ENCODE measurements at regions not wholly inside any gene's neighbourhood (a gene's known extent, or its start where the extent isn't known, plus 50 kb on each side); places are given as distances from the start of the nearest gene placed in this dataset.
"Not testable (repeated sequence)": the region's sequence is repeated elsewhere in the genome, so short reads cannot be mapped to it uniquely, and the experiment has no call there.

DNA sequence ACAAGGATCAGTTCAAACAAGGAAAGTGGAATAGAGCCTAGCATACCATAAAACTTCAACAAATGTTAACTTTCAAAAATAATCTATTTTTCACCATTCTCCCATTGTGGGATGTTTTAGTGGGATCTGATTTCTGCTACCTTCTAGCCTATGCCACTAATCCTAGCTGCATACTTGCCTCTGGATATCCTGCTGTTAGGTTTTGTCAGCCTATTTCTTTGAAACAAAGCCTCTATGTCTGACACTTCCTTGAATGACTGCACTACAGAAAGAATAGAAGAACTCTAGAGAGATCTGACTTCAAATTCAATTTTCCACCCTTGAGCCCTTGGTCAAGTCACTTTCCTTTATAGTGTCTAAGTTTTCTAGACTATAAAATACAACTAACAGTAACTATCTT, 291.5 kb downstream of the PTH2R start:
- Histone ChIP-seq H3K4me1 (ENCODE audit: control insufficient read depth, insufficient read depth, low read length) (no peaks in the 10 kb centered on the region), H3K9me3 (ENCODE audit: control insufficient read depth, low read length) (no peaks in the 10 kb centered on the region), H3K27ac (ENCODE audit: low read length) (no peak overlapping the region), H3K27me3 (ENCODE audit: control insufficient read depth, insufficient read depth) (no peaks in the 10 kb centered on the region), H3K4me3 (ENCODE audit: low read length) (no peak overlapping the region)
- intact Hi-C loops (cut with DNase I), result no loop called here
- no peak for DNase-seq
- no peak for ATAC-seq

DNA sequence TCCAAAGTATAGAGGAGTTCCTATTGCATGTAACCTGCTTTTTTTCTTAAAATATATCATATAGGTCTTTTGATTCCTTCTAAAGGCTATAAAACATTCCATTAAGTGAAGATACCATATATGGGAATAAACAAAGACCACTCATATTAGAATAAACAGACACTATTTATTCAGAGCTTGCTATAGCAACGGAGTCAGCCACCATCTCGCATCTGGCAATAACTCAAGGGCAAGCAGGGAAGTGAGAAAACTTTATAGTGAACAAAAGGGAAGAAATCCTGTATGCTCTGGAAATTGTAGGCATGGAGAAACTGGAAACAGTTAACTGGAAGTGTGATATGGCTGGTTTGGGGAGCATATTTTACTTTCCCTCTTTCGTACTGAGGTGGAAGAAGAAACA, 301.9 kb downstream of the PTH2R start:
- Histone ChIP-seq H3K9me3 (ENCODE audit: control insufficient read depth, low read length) (no peaks in the 10 kb centered on the region), H3K27me3 (ENCODE audit: control insufficient read depth, insufficient read depth) (no peaks in the 10 kb centered on the region), H3K4me3 (ENCODE audit: low read length) (no peak overlapping the region), H3K27ac (ENCODE audit: low read length) (no peak overlapping the region), H3K4me1 (ENCODE audit: control insufficient read depth, insufficient read depth, low read length) (no peaks in the 10 kb centered on the region)
- WGBS, result 56% methylated on average over 3 of the region's 3 CpGs
- intact Hi-C loops (cut with DNase I), result no loop called here
- no peak for DNase-seq
- ATAC-seq, result no peak

DNA sequence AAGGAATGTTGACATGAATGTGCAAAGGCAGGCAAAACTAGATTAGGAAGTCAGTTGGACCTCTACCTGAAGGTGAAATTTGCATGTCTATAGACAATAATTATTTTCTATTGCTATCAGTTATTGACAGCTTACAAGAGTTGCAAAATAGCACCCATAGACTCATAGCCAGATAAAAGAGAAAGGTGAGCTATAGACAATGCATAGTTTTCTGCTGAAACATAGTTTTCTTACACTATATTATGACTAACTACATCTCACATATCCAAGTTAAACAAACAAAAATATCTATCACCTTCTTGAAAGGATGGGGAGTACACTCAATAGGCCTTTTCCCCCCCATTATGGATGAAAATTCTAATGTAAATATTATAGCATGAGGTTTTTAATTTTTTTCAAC, 305.0 kb downstream of the PTH2R start:
- no peak overlapping the region for H3K27ac ChIP-seq (ENCODE audit: low read length)
- H3K9me3 ChIP-seq (ENCODE audit: control insufficient read depth, low read length), result no peaks in the 10 kb centered on the region
- intact Hi-C loops (cut with DNase I), result no loop called here
- no peak overlapping the region for H3K4me3 ChIP-seq (ENCODE audit: low read length)
- no peaks in the 10 kb centered on the region for H3K27me3 ChIP-seq (ENCODE audit: control insufficient read depth, insufficient read depth)
- H3K4me1 ChIP-seq (ENCODE audit: control insufficient read depth, insufficient read depth, low read length), result no peaks in the 10 kb centered on the region
- ATAC-seq, result no peak
- DNase-seq, result no peak

DNA sequence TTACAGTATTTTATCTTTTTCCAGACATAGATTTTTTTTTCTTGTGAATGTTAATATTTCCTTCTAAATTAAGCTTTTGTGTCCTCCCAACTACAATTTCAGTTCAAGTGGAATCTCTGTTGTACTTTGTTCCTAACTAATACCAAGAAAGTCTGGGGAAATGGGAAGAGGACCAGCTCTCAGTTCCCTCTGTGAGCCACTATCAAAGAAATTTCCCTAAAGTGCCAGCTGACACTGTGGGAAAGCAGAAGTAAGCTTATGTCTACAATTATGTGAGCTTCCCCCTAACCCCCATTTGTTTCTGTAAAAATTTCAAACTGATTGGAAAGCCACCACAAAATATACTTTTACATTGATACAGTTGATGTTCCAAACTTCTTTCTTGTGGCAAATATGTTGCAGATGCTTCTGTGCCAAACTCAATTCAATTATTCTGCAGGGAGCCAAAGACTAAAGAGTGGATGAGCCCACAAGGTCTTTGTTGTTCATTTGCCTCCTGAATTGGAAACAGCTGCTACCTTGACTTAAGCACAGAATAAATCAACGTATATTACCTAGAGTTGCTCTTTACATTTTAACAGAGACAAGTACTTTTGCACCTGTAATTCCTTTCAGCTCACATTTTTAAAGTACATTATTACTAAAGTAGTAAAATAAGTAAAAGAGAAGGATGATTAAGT, 306.6 kb downstream of the PTH2R start:
- 65% methylated on average over 1 of the region's 1 CpG for WGBS
- no peaks in the 10 kb centered on the region for H3K27me3 ChIP-seq (ENCODE audit: control insufficient read depth, insufficient read depth)
- no peak for DNase-seq
- no peak overlapping the region for H3K27ac ChIP-seq (ENCODE audit: low read length)
- no peak overlapping the region for H3K4me3 ChIP-seq (ENCODE audit: low read length)
- intact Hi-C loops (cut with DNase I), result no loop called here
- H3K4me1 ChIP-seq (ENCODE audit: control insufficient read depth, insufficient read depth, low read length), result no peaks in the 10 kb centered on the region
- H3K9me3 ChIP-seq (ENCODE audit: control insufficient read depth, low read length), result no peaks in the 10 kb centered on the region
- no peak for ATAC-seq

DNA sequence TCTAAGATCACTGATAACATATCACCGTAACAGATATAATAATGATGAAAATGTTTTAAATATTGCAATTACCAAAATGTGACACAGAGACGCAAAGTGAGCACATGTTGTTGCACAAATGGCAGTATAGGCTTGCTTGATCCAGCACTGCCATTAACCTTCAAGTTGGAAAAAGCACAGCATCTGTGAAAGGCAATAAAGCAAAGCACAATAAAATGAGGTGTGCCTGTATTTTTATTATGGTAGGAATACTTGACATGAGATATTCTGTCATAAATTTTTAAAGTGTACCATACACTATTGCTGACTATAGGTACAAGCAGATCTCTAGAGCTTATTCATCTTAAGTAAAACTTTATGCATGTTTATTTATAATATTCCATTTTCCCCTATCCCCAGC, 312.2 kb downstream of the PTH2R start:
- Histone ChIP-seq H3K4me1 (ENCODE audit: control insufficient read depth, insufficient read depth, low read length) (no peaks in the 10 kb centered on the region), H3K27ac (ENCODE audit: low read length) (no peak overlapping the region), H3K4me3 (ENCODE audit: low read length) (no peak overlapping the region), H3K27me3 (ENCODE audit: control insufficient read depth, insufficient read depth) (no peaks in the 10 kb centered on the region), H3K9me3 (ENCODE audit: control insufficient read depth, low read length) (no peaks in the 10 kb centered on the region)
- WGBS, result 88% methylated on average over 2 of the region's 2 CpGs
- ATAC-seq, result no peak
- DNase-seq, result no peak
- intact Hi-C loops (cut with DNase I), result no loop called here

DNA sequence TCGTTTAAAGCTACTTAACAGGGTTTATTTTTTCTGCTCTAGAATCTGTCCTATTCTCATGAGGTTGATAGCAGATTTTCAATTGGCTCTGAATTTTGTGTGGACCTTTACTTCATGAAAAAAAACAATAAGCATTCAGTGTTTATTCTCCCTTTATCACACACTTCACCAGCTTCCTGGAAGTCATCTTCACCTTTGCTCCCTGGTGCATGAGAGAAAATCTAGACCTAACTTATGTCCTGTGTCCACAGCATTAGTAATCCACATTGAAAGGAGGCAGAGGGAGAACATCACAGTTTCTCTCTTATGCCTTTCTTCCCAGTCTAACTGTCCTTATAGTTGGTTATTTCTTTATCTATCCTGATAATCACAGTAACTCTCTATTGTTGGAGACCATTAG, 316.1 kb downstream of the PTH2R start:
- Histone ChIP-seq H3K4me1 (ENCODE audit: control insufficient read depth, insufficient read depth, low read length) (no peaks in the 10 kb centered on the region), H3K27me3 (ENCODE audit: control insufficient read depth, insufficient read depth) (no peaks in the 10 kb centered on the region), H3K27ac (ENCODE audit: low read length) (no peak overlapping the region), H3K4me3 (ENCODE audit: low read length) (no peak overlapping the region), H3K9me3 (ENCODE audit: control insufficient read depth, low read length) (no peaks in the 10 kb centered on the region)
- WGBS, result 21% methylated on average over 1 of the region's 1 CpG
- ATAC-seq, result no peak
- intact Hi-C loops (cut with DNase I), result no loop called here
- DNase-seq, result no peak

DNA sequence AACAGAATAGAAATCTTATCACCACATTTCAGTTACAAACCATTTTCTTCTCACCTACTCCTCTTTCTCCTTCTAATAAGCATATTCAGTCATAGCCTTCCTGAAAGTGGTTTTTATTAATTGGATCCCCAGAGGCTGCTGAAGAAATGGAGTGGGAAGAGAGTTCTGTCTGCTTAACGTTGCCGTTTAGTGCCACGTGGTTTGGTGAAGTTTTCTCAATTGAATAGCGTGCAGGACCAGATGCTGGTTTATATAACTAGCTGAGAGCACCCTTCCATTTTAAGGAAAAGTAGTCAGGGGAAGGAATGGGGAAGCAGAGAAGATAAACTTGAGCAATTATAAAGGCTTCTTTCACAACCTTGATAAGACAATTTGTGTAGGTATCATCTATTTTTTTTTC, 318.7 kb downstream of the PTH2R start:
- 57% methylated on average over 4 of the region's 4 CpGs for WGBS
- no peak overlapping the region for H3K27ac ChIP-seq (ENCODE audit: low read length)
- H3K27me3 ChIP-seq (ENCODE audit: control insufficient read depth, insufficient read depth), result no peaks in the 10 kb centered on the region

DNA sequence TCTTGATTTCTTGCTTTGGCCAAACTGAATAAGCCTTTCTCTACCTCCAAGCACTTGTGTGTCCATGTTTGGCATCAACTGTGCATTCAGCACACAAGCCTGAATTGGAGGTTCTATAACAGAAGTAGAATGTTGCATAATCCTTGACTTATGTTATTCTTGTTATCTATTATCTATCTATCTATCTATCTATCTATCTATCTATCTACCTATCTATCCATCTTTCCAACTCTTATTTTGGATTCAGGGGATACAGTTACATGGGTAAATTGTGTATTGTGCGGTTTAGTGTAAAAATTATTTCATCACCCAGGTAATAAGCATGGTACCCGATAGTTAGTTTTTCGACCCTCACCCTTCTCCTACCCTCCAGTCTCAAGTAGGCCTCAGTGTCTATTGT, 319.6 kb downstream of the PTH2R start:
- no peaks in the 10 kb centered on the region for H3K9me3 ChIP-seq (ENCODE audit: control insufficient read depth, low read length)
- no peak for DNase-seq
- H3K27ac ChIP-seq (ENCODE audit: low read length), result no peak overlapping the region
- H3K4me1 ChIP-seq (ENCODE audit: control insufficient read depth, insufficient read depth, low read length), result no peaks in the 10 kb centered on the region
- H3K4me3 ChIP-seq (ENCODE audit: low read length), result no peak overlapping the region
- intact Hi-C loops (cut with DNase I), result no loop called here
- no peaks in the 10 kb centered on the region for H3K27me3 ChIP-seq (ENCODE audit: control insufficient read depth, insufficient read depth)
- 96% methylated on average over 3 of the region's 3 CpGs for WGBS
- ATAC-seq, result no peak

More for the DNA sequence above, 318.7 kb downstream of the PTH2R start:
- DNase-seq, result no peak
- no peak for ATAC-seq
- Histone ChIP-seq H3K9me3 (ENCODE audit: control insufficient read depth, low read length) (no peaks in the 10 kb centered on the region), H3K4me1 (ENCODE audit: control insufficient read depth, insufficient read depth, low read length) (no peaks in the 10 kb centered on the region), H3K4me3 (ENCODE audit: low read length) (no peak overlapping the region)
- intact Hi-C loops (cut with DNase I), result no loop called here

DNA sequence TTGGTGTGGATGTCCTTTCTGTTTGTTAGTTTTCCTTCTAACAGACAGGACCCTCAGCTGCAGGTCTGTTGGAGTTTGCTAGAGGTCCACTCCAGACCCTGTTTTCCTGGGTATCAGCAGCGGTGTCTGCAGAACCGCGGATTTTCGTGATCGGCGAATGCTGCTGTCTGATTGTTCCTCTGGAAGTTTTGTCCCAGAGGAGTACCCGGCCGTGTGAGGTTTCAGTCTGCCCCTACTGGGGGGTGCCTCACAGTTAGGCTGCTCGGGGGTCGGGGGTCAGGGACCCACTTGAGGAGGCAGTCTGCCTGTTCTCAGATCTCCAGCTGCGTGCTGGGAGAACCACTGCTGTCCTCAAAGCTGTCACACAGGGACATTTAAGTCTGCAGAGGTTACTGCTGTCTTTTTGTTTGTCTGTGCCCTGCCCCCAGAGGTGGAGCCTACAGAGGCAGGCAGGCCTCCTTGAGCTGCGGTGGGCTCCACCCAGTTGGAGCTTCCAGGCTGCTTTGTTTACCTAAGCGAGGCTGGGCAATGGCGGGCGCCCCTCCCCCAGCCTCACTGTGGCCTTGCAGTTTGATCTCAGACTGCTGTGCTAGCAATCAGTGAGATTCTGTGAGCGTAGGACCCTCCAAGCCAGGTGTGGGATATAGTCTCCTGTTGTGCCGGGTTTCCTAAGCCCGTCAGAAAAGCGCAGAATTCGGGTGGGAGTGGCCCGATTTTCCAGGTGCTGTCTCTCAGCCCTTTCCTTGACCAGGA, 345.2 kb downstream of the PTH2R start:
- ATAC-seq; H3K4me3 ChIP-seq (ENCODE audit: low read length); H3K9me3 ChIP-seq (ENCODE audit: control insufficient read depth, low read length); H3K27me3 ChIP-seq (ENCODE audit: control insufficient read depth, insufficient read depth); H3K4me1 ChIP-seq (ENCODE audit: control insufficient read depth, insufficient read depth, low read length); H3K27ac ChIP-seq (ENCODE audit: low read length); intact Hi-C loops (cut with DNase I): not testable (repeated sequence)
- 89% methylated on average over 21 of the region's 21 CpGs for WGBS
- DNase-seq, result peak in 1 of 3 donors; percentile 23

DNA sequence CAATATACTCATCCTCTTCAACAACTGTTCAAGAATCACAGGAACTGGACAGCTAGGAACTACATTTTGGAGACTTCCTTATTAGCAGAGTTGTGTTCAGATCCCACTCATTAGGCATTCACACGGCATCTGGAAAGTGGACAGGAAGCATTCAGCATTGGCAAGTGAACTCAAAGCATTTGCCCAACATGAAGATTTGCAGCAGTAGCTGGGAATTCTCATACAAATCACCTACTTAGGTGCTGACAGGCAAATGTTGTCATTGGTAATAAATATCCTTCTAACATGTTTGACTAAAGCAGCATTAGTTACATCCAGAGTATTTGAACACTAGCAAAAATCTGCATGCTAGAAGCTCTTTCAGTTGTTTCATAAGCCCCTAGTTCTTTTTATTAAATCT, 350.8 kb downstream of the PTH2R start:
- Histone ChIP-seq H3K4me1 (ENCODE audit: control insufficient read depth, insufficient read depth, low read length) (no peaks in the 10 kb centered on the region), H3K4me3 (ENCODE audit: low read length) (no peak overlapping the region), H3K27me3 (ENCODE audit: control insufficient read depth, insufficient read depth) (no peaks in the 10 kb centered on the region), H3K9me3 (ENCODE audit: control insufficient read depth, low read length) (no peaks in the 10 kb centered on the region), H3K27ac (ENCODE audit: low read length) (no peak overlapping the region)
- DNase-seq (no peak), ATAC-seq (no peak)
- intact Hi-C loops (cut with DNase I), result no loop called here
- WGBS, result 61% methylated on average over 1 of the region's 1 CpG

DNA sequence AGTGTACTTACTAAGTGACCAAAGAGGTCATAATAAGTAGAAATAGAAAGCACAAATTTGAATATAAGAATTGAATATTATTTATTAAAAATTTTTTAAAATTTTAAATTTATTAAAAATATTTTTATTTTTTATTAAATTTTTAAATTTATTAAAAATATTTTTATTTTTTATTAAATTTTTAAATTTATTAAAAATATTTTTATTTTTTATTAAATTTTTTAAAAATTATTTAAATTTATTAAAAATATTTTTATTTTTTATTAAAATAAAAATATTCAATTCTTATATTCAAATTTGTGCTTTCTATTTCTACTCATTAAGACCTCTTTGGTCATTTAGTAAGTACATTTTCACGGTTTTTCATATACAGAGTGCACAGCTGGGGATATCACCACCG, 366.5 kb downstream of the PTH2R start:
- H3K4me1 ChIP-seq (ENCODE audit: control insufficient read depth, insufficient read depth, low read length); H3K27ac ChIP-seq (ENCODE audit: low read length); intact Hi-C loops (cut with DNase I): not testable (repeated sequence)

More for the DNA sequence above, 366.5 kb downstream of the PTH2R start:
- 86% methylated on average over 2 of the region's 2 CpGs for WGBS
- H3K9me3 ChIP-seq (ENCODE audit: control insufficient read depth, low read length); H3K27me3 ChIP-seq (ENCODE audit: control insufficient read depth, insufficient read depth); ATAC-seq; DNase-seq; H3K4me3 ChIP-seq (ENCODE audit: low read length): not testable (repeated sequence)

Data from right cardiac atrium (tissue), 5 donors.